Jurkat, Clone E6-1 (cell line): ENCODE measurements at regions not wholly inside any gene's neighbourhood (a gene's known extent, or its start where the extent isn't known, plus 50 kb on each side); places are given as distances from the start of the nearest gene placed in this dataset.
"Not testable (repeated sequence)": the region's sequence is repeated elsewhere in the genome, so short reads cannot be mapped to it uniquely, and the experiment has no call there.

Source experiments
- DNase-seq: peaks from one replicate; pipeline ENCODE4 v3.0.0-alpha.2; 2011; ENCODE audit warnings: low read depth, low spot score
- H3K4me3 ChIP-seq: 2 replicates; pipeline ENCODE4 v1.5.1; 2011; ENCODE audit warnings: mild to moderate bottlenecking, low read length, control low read depth, moderate library complexity

- DNase-seq, H3K4me3 ChIP-seq: not testable (repeated sequence)
Measured at GRCh38 chr17:21848510-21848909, 156.2 kb downstream of the KCNJ18 start.

GRCh38 chr17:21849030-21849429 lies 156.7 kb downstream of the KCNJ18 start:
- DNase-seq, H3K4me3 ChIP-seq: not testable (repeated sequence)

- DNase-seq, H3K4me3 ChIP-seq: not testable (repeated sequence)
Measured at GRCh38 chr17:21850614-21851013, 158.3 kb downstream of the KCNJ18 start.
